ENCODE measurements at regions not wholly inside any gene's neighbourhood (a gene's known extent, or its start where the extent isn't known, plus 50 kb on each side); places are given as distances from the start of the nearest gene placed in this dataset.

DNA sequence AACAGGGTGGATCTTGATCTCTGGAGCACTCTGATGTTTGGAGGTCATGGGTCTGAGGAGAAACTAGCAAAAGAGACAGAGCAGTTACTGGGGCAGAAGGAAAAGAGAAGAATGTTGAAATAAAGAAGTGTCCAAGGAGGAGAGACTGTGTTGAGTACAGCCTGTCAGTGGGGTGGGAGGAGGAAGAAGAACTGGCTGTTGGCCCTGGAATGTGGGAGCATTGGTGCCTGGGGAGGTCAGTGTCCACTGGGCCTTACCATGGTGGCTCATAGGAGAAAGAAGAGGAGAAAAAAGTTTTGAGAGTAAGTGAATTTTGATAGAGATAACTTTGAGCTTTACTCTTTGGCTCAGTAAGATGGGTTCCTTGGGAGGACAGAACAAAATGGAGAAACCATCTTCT is 499.0 kb downstream of the TXNL1 start (continued):
- TF ChIP-seq, protein P1, sequence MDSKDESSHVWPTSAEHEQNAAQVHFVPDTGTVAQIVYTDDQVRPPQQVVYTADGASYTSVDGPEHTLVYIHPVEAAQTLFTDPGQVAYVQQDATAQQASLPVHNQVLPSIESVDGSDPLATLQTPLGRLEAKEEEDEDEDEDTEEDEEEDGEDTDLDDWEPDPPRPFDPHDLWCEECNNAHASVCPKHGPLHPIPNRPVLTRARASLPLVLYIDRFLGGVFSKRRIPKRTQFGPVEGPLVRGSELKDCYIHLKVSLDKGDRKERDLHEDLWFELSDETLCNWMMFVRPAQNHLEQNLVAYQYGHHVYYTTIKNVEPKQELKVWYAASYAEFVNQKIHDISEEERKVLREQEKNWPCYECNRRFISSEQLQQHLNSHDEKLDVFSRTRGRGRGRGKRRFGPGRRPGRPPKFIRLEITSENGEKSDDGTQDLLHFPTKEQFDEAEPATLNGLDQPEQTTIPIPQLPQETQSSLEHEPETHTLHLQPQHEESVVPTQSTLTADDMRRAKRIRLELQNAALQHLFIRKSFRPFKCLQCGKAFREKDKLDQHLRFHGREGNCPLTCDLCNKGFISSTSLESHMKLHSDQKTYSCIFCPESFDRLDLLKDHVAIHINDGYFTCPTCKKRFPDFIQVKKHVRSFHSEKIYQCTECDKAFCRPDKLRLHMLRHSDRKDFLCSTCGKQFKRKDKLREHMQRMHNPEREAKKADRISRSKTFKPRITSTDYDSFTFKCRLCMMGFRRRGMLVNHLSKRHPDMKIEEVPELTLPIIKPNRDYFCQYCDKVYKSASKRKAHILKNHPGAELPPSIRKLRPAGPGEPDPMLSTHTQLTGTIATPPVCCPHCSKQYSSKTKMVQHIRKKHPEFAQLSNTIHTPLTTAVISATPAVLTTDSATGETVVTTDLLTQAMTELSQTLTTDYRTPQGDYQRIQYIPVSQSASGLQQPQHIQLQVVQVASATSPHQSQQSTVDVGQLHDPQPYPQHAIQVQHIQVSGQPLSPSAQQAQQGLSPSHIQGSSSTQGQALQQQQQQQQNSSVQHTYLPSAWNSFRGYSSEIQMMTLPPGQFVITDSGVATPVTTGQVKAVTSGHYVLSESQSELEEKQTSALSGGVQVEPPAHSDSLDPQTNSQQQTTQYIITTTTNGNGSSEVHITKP (tag by site-specific recombination; IDR thresholded peaks at IDR 0.05) = no peak
- TF ChIP-seq ZNF175 (tag by site-specific recombination; IDR thresholded peaks at IDR 0.05) (no peak), ZNF785 (tag by site-specific recombination; IDR thresholded peaks at IDR 0.05) (no peak)

DNA sequence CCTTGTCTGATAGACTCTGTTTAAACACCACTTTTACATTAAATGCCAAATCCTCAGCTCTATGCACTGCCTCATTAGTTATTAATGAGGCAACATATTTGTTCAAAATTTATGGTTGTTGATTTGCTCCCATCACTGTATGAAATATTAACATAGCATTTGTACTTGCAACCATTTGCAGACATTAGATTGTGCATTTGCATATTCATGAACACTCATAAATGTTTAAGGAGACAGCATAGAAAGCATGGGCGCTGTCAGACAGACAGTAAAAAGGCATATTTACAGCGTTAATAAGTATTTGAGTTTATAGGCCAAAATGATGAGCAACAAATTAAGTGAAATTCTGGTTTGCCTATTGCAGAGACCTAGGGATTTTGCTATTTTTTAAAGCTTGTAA is 502.3 kb downstream of the TXNL1 start:
- H3K9me3 ChIP-seq (ENCODE audit: control insufficient read depth, insufficient read depth, low read depth, low read length) = no peaks in the 10 kb centered on the region
- H3K4me3 ChIP-seq (ENCODE audit: low read depth, low read length) = no peak overlapping the region
- H3K4me1 ChIP-seq (ENCODE audit: control insufficient read depth, insufficient read depth, low read length) = no peaks in the 10 kb centered on the region
- no peak overlapping the region for H3K27ac ChIP-seq (ENCODE audit: extremely low read depth, low read depth, low read length)
- CTCF ChIA-PET = interaction anchor here (0.5 kb wide), 1 partner anchor 43 kb away, joined by 4 read pairs; no protein-coding TSS in a partner anchor
- POLR2A ChIA-PET = no interaction called here
- H3K36me3 ChIP-seq (ENCODE audit: control insufficient read depth in 2 of 2, insufficient read depth in 1 of 2, low read length in 2 of 2) = no peaks in the 10 kb centered on the region
- TF ChIP-seq ZBTB26 (tag by site-specific recombination; optimal IDR thresholded peaks at IDR 0.05) = no peak
- no peak for TF ChIP-seq ZNF10 (tag by site-specific recombination; IDR thresholded peaks at IDR 0.05)
- TF ChIP-seq OSR2 (tag by site-specific recombination; IDR thresholded peaks at IDR 0.05) = no peak
- TF ChIP-seq, protein P2, sequence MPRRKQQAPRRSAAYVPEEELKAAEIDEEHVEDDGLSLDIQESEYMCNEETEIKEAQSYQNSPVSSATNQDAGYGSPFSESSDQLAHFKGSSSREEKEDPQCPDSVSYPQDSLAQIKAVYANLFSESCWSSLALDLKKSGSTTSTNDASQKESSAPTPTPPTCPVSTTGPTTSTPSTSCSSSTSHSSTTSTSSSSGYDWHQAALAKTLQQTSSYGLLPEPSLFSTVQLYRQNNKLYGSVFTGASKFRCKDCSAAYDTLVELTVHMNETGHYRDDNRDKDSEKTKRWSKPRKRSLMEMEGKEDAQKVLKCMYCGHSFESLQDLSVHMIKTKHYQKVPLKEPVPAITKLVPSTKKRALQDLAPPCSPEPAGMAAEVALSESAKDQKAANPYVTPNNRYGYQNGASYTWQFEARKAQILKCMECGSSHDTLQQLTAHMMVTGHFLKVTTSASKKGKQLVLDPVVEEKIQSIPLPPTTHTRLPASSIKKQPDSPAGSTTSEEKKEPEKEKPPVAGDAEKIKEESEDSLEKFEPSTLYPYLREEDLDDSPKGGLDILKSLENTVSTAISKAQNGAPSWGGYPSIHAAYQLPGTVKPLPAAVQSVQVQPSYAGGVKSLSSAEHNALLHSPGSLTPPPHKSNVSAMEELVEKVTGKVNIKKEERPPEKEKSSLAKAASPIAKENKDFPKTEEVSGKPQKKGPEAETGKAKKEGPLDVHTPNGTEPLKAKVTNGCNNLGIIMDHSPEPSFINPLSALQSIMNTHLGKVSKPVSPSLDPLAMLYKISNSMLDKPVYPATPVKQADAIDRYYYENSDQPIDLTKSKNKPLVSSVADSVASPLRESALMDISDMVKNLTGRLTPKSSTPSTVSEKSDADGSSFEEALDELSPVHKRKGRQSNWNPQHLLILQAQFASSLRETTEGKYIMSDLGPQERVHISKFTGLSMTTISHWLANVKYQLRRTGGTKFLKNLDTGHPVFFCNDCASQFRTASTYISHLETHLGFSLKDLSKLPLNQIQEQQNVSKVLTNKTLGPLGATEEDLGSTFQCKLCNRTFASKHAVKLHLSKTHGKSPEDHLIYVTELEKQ (tag by site-specific recombination; IDR thresholded peaks at IDR 0.05; ENCODE audit: borderline replicate concordance) = no peak
- TF ChIP-seq, protein P3, sequence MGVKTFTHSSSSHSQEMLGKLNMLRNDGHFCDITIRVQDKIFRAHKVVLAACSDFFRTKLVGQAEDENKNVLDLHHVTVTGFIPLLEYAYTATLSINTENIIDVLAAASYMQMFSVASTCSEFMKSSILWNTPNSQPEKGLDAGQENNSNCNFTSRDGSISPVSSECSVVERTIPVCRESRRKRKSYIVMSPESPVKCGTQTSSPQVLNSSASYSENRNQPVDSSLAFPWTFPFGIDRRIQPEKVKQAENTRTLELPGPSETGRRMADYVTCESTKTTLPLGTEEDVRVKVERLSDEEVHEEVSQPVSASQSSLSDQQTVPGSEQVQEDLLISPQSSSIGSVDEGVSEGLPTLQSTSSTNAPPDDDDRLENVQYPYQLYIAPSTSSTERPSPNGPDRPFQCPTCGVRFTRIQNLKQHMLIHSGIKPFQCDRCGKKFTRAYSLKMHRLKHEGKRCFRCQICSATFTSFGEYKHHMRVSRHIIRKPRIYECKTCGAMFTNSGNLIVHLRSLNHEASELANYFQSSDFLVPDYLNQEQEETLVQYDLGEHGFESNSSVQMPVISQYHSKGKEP (tag by site-specific recombination; IDR thresholded peaks at IDR 0.05) = no peak
- TF ChIP-seq ZNF335 (tag by site-specific recombination; conservative IDR thresholded peaks at IDR 0.05) = no peak
- no peak for TF ChIP-seq RBAK (tag by site-specific recombination; IDR thresholded peaks at IDR 0.05)
- TF ChIP-seq KLF17 (tag by site-specific recombination; IDR thresholded peaks at IDR 0.05) = no peak
- no peak for TF ChIP-seq YY1 (tag by site-specific recombination; IDR thresholded peaks at IDR 0.05)
- TF ChIP-seq, protein P4, sequence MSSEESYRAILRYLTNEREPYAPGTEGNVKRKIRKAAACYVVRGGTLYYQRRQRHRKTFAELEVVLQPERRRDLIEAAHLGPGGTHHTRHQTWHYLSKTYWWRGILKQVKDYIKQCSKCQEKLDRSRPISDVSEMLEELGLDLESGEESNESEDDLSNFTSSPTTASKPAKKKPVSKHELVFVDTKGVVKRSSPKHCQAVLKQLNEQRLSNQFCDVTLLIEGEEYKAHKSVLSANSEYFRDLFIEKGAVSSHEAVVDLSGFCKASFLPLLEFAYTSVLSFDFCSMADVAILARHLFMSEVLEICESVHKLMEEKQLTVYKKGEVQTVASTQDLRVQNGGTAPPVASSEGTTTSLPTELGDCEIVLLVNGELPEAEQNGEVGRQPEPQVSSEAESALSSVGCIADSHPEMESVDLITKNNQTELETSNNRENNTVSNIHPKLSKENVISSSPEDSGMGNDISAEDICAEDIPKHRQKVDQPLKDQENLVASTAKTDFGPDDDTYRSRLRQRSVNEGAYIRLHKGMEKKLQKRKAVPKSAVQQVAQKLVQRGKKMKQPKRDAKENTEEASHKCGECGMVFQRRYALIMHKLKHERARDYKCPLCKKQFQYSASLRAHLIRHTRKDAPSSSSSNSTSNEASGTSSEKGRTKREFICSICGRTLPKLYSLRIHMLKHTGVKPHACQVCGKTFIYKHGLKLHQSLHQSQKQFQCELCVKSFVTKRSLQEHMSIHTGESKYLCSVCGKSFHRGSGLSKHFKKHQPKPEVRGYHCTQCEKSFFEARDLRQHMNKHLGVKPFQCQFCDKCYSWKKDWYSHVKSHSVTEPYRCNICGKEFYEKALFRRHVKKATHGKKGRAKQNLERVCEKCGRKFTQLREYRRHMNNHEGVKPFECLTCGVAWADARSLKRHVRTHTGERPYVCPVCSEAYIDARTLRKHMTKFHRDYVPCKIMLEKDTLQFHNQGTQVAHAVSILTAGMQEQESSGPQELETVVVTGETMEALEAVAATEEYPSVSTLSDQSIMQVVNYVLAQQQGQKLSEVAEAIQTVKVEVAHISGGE (tag by site-specific recombination; conservative IDR thresholded peaks at IDR 0.05; ENCODE audit: low read depth) = no peak
- no peak for TF ChIP-seq GLI4 (tag by site-specific recombination; IDR thresholded peaks at IDR 0.05)
- no peak for TF ChIP-seq ZNF112 (tag by site-specific recombination; IDR thresholded peaks at IDR 0.05)
- TF ChIP-seq, protein P5, sequence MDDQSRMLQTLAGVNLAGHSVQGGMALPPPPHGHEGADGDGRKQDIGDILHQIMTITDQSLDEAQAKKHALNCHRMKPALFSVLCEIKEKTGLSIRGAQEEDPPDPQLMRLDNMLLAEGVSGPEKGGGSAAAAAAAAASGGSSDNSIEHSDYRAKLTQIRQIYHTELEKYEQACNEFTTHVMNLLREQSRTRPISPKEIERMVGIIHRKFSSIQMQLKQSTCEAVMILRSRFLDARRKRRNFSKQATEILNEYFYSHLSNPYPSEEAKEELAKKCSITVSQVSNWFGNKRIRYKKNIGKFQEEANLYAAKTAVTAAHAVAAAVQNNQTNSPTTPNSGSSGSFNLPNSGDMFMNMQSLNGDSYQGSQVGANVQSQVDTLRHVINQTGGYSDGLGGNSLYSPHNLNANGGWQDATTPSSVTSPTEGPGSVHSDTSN (CRISPR knock-in tag; IDR thresholded peaks at IDR 0.05) = no peak
- no peak for TF ChIP-seq ZNF394 (tag by site-specific recombination; IDR thresholded peaks at IDR 0.05; ENCODE audit: borderline replicate concordance)
- no peak for TF ChIP-seq ZNF670 (tag by site-specific recombination; IDR thresholded peaks at IDR 0.05; ENCODE audit: low read depth)
- no peak for TF ChIP-seq ZNF837 (tag by site-specific recombination; IDR thresholded peaks at IDR 0.05)
- TF ChIP-seq ZFP41 (tag by site-specific recombination; IDR thresholded peaks at IDR 0.05; ENCODE audit: borderline replicate concordance) = no peak
- no peak for TF ChIP-seq ZNF366 (tag by site-specific recombination; conservative IDR thresholded peaks at IDR 0.05)
